ENCODE measurements at regions not wholly inside any gene's neighbourhood (a gene's known extent, or its start where the extent isn't known, plus 50 kb on each side); places are given as distances from the start of the nearest gene placed in this dataset.

DNA sequence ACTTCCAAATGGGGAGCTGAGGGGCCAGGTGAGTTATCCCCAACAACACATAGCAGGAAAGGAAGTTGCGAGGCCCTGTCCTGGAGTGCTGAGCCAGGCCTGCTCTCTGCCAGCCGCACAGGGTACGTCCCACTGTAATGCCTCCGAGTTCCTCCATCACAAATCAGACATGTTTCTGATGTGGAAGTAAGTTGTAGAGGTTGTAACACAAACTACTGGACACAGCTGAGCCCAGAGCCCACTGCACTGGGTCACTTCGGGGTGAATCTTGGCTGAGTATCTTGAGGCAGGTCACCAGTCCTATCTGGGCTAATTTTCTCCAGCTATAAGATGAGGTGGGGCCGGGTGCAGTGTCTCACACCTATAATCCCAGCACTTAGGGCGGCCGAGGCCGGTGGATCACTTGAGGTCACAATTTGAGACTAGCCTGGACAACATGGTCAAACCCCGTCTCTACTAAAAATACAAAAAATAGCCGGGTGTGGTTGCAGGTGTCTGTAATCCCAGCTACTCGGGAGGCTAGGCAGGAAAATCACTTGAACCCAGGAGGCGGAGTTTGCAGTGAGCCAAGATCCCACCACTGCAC is 100.8 kb upstream of the CDH5 start:
- TF ChIP-seq POLR2AphosphoS5 (IDR thresholded peaks at IDR 0.05; ENCODE audit: borderline replicate concordance, low read depth, low read length), result no peak
- TF ChIP-seq EZH2 (IDR thresholded peaks at IDR 0.05), result no peak
